ENCODE measurements at regions not wholly inside any gene's neighbourhood (a gene's known extent, or its start where the extent isn't known, plus 50 kb on each side); places are given as distances from the start of the nearest gene placed in this dataset.

DNA sequence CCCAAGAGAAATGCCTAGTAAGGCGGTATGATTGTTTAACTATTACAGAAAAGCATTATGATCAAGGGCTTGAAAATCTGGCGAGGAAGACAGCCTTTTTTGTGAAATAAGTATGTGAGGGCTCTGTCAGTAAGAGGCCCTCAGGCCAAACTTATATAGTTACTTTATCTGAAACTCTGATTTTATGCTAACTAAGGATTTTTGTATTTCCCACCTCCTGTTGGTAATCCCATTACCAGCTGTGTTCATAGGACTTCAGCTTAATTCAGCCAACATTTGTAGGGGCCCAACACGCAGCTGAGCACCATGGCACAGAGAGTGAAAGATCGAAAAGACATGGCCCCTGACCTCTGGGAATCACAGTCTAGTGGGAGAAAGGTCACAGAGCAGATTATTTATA, 318.3 kb upstream of the WWC1 start:
- TF ChIP-seq TARDBP (IDR thresholded peaks at IDR 0.05; ENCODE audit: borderline replicate concordance) (no peak), POLR2A (IDR thresholded peaks at IDR 0.05; ENCODE audit: low read depth, low read length) (no peak), EZH2 (IDR thresholded peaks at IDR 0.05; ENCODE audit: borderline replicate concordance, control insufficient read depth, low read depth, low read length) (no peak), SRF (IDR thresholded peaks at IDR 0.05; ENCODE audit: low read depth in 2 of 2, low read length in 2 of 2) (no peak), NR2C2 (IDR thresholded peaks at IDR 0.05; ENCODE audit: borderline replicate concordance, control insufficient read depth, insufficient read length, low read depth) (no peak), FOS (IDR thresholded peaks at IDR 0.05; ENCODE audit: borderline replicate concordance, extremely low read depth, insufficient read length) (no peak), ATF7 (IDR thresholded peaks at IDR 0.05; ENCODE audit: low read depth) (no peak), MTA3 (IDR thresholded peaks at IDR 0.05; ENCODE audit: borderline replicate concordance, low read length) (no peak), SMARCA5 (IDR thresholded peaks at IDR 0.05) (no peak), POLR2AphosphoS5 (IDR thresholded peaks at IDR 0.05; ENCODE audit: low read length) (no peak), ZNF384 (IDR thresholded peaks at IDR 0.05; ENCODE audit: borderline replicate concordance, low read depth, low read length) (no peak)
- TF ChIP-seq, protein P1, sequence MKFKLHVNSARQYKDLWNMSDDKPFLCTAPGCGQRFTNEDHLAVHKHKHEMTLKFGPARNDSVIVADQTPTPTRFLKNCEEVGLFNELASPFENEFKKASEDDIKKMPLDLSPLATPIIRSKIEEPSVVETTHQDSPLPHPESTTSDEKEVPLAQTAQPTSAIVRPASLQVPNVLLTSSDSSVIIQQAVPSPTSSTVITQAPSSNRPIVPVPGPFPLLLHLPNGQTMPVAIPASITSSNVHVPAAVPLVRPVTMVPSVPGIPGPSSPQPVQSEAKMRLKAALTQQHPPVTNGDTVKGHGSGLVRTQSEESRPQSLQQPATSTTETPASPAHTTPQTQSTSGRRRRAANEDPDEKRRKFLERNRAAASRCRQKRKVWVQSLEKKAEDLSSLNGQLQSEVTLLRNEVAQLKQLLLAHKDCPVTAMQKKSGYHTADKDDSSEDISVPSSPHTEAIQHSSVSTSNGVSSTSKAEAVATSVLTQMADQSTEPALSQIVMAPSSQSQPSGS (IDR thresholded peaks at IDR 0.05; ENCODE audit: low read length), result no peak
- TF ChIP-seq, protein P2, sequence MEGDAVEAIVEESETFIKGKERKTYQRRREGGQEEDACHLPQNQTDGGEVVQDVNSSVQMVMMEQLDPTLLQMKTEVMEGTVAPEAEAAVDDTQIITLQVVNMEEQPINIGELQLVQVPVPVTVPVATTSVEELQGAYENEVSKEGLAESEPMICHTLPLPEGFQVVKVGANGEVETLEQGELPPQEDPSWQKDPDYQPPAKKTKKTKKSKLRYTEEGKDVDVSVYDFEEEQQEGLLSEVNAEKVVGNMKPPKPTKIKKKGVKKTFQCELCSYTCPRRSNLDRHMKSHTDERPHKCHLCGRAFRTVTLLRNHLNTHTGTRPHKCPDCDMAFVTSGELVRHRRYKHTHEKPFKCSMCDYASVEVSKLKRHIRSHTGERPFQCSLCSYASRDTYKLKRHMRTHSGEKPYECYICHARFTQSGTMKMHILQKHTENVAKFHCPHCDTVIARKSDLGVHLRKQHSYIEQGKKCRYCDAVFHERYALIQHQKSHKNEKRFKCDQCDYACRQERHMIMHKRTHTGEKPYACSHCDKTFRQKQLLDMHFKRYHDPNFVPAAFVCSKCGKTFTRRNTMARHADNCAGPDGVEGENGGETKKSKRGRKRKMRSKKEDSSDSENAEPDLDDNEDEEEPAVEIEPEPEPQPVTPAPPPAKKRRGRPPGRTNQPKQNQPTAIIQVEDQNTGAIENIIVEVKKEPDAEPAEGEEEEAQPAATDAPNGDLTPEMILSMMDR (IDR thresholded peaks at IDR 0.05 in 2 of 3, conservative IDR thresholded peaks at IDR 0.05 in 1 of 3; ENCODE audit: control insufficient read depth in 2 of 3, extremely low read depth in 1 of 3, insufficient read depth in 1 of 3, low read depth in 3 of 3, low read length in 3 of 3), result no peak
- TF ChIP-seq, protein P3, sequence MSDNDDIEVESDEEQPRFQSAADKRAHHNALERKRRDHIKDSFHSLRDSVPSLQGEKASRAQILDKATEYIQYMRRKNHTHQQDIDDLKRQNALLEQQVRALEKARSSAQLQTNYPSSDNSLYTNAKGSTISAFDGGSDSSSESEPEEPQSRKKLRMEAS (IDR thresholded peaks at IDR 0.05; ENCODE audit: low read depth, low read length), result no peak

Data from GM12878 (cell line).